GM19043 (cell line): ENCODE measurements at regions not wholly inside any gene's neighbourhood (a gene's known extent, or its start where the extent isn't known, plus 50 kb on each side); places are given as distances from the start of the nearest gene placed in this dataset.
"Not testable (repeated sequence)": the region's sequence is repeated elsewhere in the genome, so short reads cannot be mapped to it uniquely, and the experiment has no call there.

Experiments used
- ATAC-seq: cut with Tn5 transposase; IDR thresholded peaks from one replicate; pipeline ENCODE4 v1.9.1; 2021; ENCODE audit warnings: low read depth; ENCODE audit not compliant: unreplicated experiment

GRCh38 chr11:87675993-87676392, 499.2 kb downstream of the RAB38 start:
- ATAC-seq = no peak

- ATAC-seq = no peak
Observed at GRCh38 chr11:87666730-87667129, 508.5 kb downstream of the RAB38 start.

- ATAC-seq = no peak
Observed at GRCh38 chr11:87662287-87662686, 513.0 kb downstream of the RAB38 start.

GRCh38 chr11:87660926-87661660, 514.1 kb downstream of the RAB38 start:
- no peak for ATAC-seq

GRCh38 chr11:87659807-87660206, 515.4 kb downstream of the RAB38 start:
- ATAC-seq = no peak

DNA sequence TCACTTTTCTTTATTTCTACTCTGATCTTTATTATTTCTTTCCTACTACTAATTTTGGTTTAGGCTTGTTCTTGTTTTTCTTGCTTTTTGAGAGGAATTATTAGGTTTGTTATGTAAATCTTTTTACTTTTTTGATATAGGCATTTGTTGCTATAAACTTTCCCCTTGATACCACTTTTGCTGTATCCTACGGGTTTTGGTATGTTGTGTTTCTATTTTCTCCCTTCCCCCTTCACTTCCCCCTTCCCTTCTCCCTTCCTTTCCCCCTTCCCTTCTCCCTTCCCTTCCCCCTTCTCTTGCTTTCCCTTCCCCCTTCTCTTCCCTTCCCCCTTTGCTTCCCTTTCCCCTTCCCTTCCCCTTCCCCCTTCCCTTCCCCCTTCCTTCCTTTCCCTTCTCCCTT, 529.6 kb downstream of the RAB38 start:
- ATAC-seq = no peak

DNA sequence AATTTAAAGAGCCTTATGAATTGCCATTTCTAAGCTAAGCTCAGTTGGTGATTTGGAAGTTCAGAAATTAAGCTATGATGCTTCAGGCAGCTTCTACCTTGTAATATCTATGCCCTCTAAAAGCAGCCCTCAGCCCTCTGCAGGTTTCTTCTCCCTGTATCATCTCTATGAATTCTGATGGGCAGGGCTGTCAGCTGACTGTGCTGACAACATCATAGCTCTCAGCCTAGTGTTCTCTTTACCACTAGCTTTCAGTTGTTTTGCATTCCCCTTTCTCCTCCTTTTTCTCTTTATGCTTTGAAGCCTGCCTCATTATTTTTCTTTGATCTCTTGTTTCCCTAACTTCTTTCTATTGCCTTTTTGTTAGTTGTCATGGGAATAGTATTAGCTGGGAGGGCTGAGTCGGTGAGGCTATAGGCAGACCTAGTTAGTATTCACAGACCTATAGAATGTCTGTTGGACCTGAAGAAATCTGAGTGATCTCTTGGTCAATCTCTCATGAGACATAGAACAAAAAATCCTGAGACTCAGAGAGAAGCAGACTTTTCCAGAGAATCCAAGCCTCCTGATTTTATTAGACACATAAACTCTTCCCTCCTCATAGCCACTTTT, 535.4 kb downstream of the RAB38 start:
- ATAC-seq = no peak

DNA sequence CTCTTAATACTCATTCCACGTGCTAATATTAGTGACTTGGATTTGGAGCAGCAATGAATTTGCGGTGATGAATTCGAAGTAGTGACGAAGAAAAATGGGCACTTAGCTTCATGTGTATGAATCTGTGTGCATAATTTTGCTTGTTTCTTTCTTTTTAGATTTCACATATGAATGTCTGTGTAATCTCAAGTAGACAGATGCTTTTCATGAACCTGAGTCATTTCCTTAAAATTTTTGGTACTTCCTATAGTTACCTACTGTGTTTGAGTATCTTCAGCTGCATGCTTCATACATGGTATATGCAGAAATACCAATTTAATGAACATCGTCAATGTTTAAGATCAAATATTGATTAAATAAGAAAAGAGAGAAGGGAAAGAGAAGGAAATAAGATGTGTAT, 540.2 kb downstream of the RAB38 start:
- no peak for ATAC-seq

GRCh38 chr11:87634331-87634730, 540.9 kb downstream of the RAB38 start:
- ATAC-seq = no peak

GRCh38 chr11:87628957-87629356, 546.3 kb downstream of the RAB38 start:
- no peak for ATAC-seq

DNA sequence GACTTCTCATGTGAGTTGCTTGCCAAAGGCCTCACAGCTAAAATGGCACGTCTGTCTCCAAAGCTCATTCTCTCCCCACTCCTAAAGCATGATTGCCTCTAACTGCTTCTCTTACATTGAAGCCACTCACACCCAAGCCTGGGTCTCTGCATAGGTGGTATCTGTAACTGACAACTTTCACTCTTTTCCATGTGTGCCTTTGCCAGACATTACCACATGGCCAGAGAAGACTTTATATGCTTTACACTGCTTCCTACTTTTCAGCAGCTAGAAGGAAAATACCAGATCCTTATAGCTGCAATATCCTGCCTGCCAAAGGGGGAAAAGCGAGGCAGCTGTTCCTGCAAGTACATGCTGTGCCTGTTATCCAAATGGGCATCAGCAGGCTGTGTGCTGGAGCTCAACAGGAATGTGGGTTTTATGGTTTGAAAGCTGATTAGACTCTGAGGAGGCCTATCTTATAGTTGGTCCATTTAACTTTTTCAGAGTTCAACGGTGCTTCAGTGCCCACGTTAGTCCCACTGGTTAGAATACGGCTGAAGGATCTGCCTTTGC, 547.1 kb downstream of the RAB38 start:
- no peak for ATAC-seq

DNA sequence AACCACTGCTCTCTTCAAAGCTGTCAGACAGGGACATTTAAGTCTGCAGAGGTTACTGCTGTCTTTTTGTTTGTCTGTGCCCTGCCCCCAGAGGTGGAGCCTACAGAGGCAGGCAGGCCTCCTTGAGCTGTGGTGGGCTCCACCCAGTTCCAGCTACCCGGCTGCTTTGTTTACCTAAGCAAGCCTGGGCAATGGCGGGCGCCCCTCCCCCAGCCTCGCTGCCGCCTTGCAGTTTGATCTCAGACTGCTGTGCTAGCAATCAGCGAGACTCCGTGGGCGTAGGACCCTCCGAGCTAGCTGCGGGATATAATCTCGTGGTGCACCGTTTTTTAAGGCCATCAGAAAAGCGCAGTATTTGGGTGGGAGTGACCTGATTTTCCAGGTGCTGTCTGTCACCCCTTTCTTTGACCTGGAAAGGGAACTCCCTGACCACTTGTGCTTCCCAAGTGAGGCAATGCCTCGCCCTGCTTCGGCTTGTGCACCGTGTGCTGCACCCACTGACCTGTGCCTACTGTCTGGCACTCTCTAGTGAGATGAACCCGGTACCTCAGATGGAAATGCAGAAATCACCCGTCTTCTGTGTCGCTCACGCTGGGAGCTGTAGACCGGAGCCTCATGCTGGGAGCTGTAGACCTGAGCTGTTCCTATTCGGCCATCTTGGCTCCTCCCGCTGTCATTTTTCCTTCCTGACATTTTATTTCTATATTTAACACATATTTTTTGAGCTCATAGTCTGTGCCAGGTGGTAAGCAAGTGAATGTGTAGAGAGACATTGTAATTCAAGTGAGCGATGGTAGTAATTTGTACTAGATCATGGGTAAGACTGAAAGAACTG, 551.5 kb downstream of the RAB38 start:
- ATAC-seq = not testable (repeated sequence)

DNA sequence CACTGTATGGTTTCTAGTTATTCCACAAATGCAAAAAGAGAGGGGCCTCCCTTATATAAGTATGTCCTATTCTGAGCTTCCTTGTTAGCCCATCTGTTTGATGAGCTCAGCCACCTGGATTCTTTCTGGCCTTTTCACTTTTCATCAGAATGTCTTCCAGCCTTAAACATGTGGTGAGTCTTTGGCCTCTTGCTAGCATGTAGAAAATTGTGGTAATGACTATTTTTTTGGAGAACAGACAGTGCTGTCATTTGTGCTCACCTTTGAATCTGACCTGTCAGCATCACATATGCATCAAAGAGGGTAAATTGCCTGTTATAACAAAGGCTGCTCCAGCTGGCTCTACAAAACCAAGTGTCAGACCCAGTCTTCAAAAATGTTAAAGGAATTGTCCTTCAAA, 558.7 kb downstream of the RAB38 start:
- no peak for ATAC-seq

- ATAC-seq = no peak
Observed at GRCh38 chr11:87604350-87604749, 566.6 kb downstream of the TMEM135 start.

GRCh38 chr11:87603887-87604286, 566.2 kb downstream of the TMEM135 start:
- no peak for ATAC-seq

- ATAC-seq = no peak
Observed at GRCh38 chr11:87602776-87603175, 565.0 kb downstream of the TMEM135 start.

- ATAC-seq = no peak
Observed at GRCh38 chr11:87600938-87601337, 563.2 kb downstream of the TMEM135 start.

GRCh38 chr11:87597725-87598124, 560.0 kb downstream of the TMEM135 start:
- no peak for ATAC-seq

DNA sequence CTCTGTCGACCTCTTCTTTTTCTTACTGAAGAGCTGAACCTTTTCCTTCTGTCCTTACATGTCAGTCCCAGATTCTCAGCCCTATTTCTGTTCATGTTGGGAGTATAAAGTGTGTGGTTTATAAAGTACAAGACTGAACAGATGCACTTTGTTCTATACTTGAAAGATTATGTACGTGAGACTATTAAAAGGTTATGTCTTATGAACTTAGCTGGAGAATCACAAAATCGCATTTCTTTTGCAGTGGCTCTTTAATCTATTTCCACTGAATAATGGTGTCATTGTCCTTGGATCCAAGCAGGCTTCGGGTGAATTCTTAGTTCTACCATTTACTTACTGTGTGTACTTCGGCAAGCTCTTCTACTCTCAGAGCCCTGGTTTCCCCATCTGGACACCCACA, 558.4 kb downstream of the TMEM135 start:
- no peak for ATAC-seq

GRCh38 chr11:87589082-87589481, 551.3 kb downstream of the TMEM135 start:
- no peak for ATAC-seq

DNA sequence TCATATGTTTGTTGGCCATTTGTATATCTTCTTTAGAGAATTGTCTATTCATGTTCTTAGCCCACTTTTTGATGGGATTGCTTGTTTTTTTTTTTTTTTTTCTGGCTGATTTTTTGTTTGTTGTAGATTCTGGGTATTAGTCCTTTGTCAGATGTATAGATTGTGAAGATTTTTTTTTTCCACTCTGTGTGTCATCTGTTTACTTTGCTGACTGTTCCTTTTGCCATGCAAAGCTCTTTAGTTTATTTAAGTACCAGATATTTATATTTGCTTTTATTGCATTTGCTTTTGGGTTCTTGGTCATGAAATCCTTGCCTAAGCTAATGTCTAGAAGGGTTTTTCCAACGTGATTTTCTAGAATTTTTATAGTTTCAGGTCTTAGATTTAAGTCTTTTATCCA, 547.9 kb downstream of the TMEM135 start:
- not testable (repeated sequence) for ATAC-seq
